SH-SY5Y (cell line): ENCODE measurements at regions not wholly inside any gene's neighbourhood (a gene's known extent, or its start where the extent isn't known, plus 50 kb on each side); places are given as distances from the start of the nearest gene placed in this dataset.

Source experiments
- GATA2 ChIP-seq: IDR thresholded peaks from 2 replicates; pipeline ENCODE4 v1.6.1; 2011; ENCODE audit warnings: mild to moderate bottlenecking, low read depth, low read length
- GATA3 ChIP-seq: IDR thresholded peaks from 2 replicates; pipeline ENCODE4 v1.6.1; 2011; ENCODE audit warnings: low read depth, mild to moderate bottlenecking, low read length, moderate library complexity

GRCh38 chr15:96484830-96485229 lies 154.3 kb downstream of the NR2F2 start:
- TF ChIP-seq GATA2 (no peak), GATA3 (no peak)
